ENCODE measurements at regions not wholly inside any gene's neighbourhood (a gene's known extent, or its start where the extent isn't known, plus 50 kb on each side); places are given as distances from the start of the nearest gene placed in this dataset.
"Not testable (repeated sequence)": the region's sequence is repeated elsewhere in the genome, so short reads cannot be mapped to it uniquely, and the experiment has no call there.

- DNase-seq = no peak
These were observed 181.8 kb downstream of the AKAIN1 start for GRCh38 chr18:5015213-5015612.

- DNase-seq = not testable (repeated sequence)
These were observed 192.8 kb downstream of the AKAIN1 start for GRCh38 chr18:5004031-5004820.

- no peak for DNase-seq
These were observed 202.3 kb downstream of the AKAIN1 start for GRCh38 chr18:4994710-4995109.

GRCh38 chr18:4987452-4988405 lies 209.3 kb downstream of the AKAIN1 start:
- no peak for DNase-seq

GRCh38 chr18:4986677-4987076 lies 210.4 kb downstream of the AKAIN1 start:
- no peak for DNase-seq

GRCh38 chr18:4986066-4986465 lies 211.0 kb downstream of the AKAIN1 start:
- no peak for DNase-seq

- no peak for DNase-seq
These were observed 235.7 kb downstream of the AKAIN1 start for GRCh38 chr18:4961121-4961909.

- no peak for DNase-seq
These were observed 236.5 kb downstream of the AKAIN1 start for GRCh38 chr18:4960578-4960977.

- DNase-seq = no peak
These were observed 265.8 kb downstream of the AKAIN1 start for GRCh38 chr18:4931209-4931608.

GRCh38 chr18:4921548-4921947 lies 275.5 kb downstream of the AKAIN1 start:
- DNase-seq = no peak

- not testable (repeated sequence) for DNase-seq
These were observed 279.5 kb downstream of the AKAIN1 start for GRCh38 chr18:4917509-4917908.

- DNase-seq = no peak
These were observed 288.7 kb downstream of the AKAIN1 start for GRCh38 chr18:4908328-4908727.

- DNase-seq = no peak
These were observed 290.2 kb downstream of the AKAIN1 start for GRCh38 chr18:4906856-4907255.

- DNase-seq = no peak
These were observed 308.6 kb downstream of the AKAIN1 start for GRCh38 chr18:4888251-4889040.

GRCh38 chr18:4878480-4878879 lies 318.6 kb downstream of the AKAIN1 start:
- DNase-seq = no peak

GRCh38 chr18:4871197-4871596 lies 325.9 kb downstream of the AKAIN1 start:
- no peak for DNase-seq

- DNase-seq = no peak
These were observed 326.8 kb downstream of the AKAIN1 start for GRCh38 chr18:4870177-4870773.

- DNase-seq = no peak
These were observed 327.9 kb downstream of the AKAIN1 start for GRCh38 chr18:4869155-4869554.

GRCh38 chr18:4858379-4859127 lies 338.5 kb downstream of the AKAIN1 start:
- no peak for DNase-seq

GRCh38 chr18:4854671-4855070 lies 342.4 kb downstream of the AKAIN1 start:
- no peak for DNase-seq
